SU-DHL-6 (cell line): ENCODE measurements at regions not wholly inside any gene's neighbourhood (a gene's known extent, or its start where the extent isn't known, plus 50 kb on each side); places are given as distances from the start of the nearest gene placed in this dataset.

Experiments
- EZH2phosphoT487 ChIP-seq: fragments of 200-600 bp; sonication (generic), shearing (Covaris generic); conservative IDR thresholded peaks from 2 replicates; pipeline ENCODE4 v1.6.1; 2018; ENCODE audit warnings: mild to moderate bottlenecking, antibody characterized with exemption, low read length, moderate library complexity, mixed read lengths
- TF ChIP-seq, protein P1 (sequence below): fragments of 200-600 bp; sonication (generic); IDR thresholded peaks from one replicate; pipeline ENCODE4 v1.5.1; 2017; ENCODE audit warnings: antibody characterized with exemption, mild to moderate bottlenecking, low read length, moderate library complexity; ENCODE audit not compliant: insufficient read depth, poor library complexity, severe bottlenecking

GRCh38 chr15:77795446-77795845 lies 162.7 kb upstream of the LINGO1 start:
- TF ChIP-seq, protein P1, sequence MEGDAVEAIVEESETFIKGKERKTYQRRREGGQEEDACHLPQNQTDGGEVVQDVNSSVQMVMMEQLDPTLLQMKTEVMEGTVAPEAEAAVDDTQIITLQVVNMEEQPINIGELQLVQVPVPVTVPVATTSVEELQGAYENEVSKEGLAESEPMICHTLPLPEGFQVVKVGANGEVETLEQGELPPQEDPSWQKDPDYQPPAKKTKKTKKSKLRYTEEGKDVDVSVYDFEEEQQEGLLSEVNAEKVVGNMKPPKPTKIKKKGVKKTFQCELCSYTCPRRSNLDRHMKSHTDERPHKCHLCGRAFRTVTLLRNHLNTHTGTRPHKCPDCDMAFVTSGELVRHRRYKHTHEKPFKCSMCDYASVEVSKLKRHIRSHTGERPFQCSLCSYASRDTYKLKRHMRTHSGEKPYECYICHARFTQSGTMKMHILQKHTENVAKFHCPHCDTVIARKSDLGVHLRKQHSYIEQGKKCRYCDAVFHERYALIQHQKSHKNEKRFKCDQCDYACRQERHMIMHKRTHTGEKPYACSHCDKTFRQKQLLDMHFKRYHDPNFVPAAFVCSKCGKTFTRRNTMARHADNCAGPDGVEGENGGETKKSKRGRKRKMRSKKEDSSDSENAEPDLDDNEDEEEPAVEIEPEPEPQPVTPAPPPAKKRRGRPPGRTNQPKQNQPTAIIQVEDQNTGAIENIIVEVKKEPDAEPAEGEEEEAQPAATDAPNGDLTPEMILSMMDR = no peak
- no peak for TF ChIP-seq EZH2phosphoT487
